ENCODE measurements at regions not wholly inside any gene's neighbourhood (a gene's known extent, or its start where the extent isn't known, plus 50 kb on each side); places are given as distances from the start of the nearest gene placed in this dataset.
"Not testable (repeated sequence)": the region's sequence is repeated elsewhere in the genome, so short reads cannot be mapped to it uniquely, and the experiment has no call there.

DNA sequence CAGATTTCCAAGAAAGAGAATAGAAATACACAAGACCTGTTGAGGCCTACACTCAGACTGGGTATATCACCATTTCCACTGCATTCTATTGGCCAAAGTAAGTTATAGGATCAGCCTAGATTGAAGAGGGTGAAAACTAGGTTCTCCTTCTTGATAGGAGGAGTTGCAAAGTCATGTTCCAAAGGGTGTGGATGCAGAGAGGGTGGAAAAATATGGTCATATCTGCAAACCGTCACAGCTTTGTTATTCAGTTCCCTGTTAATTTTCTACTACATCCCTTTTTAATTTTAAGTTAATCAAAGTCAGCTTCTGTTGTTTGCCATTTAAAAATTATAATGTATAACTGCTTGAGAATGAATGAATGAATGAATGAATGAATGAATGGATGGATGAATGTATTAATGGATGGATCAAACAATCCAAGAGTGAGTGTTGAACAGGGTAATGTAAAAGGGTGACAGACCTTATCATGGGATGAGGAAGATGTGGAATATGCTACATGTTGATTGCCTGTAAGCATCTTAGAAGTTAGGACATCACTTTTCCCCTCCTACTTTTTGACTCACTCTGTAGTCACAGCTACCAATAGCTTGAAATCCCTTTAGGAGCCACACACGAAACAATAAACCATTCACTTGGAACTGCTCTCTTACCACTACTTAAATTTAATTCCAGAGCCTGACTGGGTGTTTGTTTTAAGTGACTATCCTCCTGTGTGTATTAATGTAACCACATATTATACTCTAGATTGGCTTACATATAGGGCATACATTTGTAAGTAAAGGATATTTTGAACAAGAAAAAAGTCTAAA lies 121.5 kb downstream of the CCDC34 start:
- DNase-seq (ENCODE audit: low spot score) = no peak

- DNase-seq (ENCODE audit: low spot score) = no peak
Observed at GRCh38 chr11:27239305-27239942, 123.6 kb downstream of the CCDC34 start.

GRCh38 chr11:27238811-27239210 lies 124.2 kb downstream of the CCDC34 start:
- DNase-seq (ENCODE audit: low spot score) = no peak

DNA sequence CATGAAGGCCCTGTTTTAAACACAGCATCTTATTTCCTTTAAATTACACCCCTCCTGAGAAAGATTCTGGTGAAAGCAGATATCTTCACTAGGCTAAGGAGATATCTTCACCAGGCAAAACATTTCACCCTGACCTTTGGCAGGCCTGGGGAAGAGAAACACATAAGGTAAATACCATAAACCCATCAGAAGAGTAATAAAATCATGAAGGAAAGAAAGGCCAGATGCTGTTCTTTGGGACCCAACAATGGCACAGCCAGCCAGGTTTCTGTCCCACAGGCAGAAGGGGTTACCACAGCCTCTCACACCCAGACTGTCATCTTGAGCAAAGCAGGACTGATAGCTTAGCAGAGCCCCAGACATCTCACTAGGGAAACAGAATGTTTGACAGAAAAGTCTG lies 125.4 kb downstream of the CCDC34 start:
- no peak for DNase-seq (ENCODE audit: low spot score)

- no peak for DNase-seq (ENCODE audit: low spot score)
Observed at GRCh38 chr11:27234961-27235360, 128.1 kb downstream of the CCDC34 start.

DNA sequence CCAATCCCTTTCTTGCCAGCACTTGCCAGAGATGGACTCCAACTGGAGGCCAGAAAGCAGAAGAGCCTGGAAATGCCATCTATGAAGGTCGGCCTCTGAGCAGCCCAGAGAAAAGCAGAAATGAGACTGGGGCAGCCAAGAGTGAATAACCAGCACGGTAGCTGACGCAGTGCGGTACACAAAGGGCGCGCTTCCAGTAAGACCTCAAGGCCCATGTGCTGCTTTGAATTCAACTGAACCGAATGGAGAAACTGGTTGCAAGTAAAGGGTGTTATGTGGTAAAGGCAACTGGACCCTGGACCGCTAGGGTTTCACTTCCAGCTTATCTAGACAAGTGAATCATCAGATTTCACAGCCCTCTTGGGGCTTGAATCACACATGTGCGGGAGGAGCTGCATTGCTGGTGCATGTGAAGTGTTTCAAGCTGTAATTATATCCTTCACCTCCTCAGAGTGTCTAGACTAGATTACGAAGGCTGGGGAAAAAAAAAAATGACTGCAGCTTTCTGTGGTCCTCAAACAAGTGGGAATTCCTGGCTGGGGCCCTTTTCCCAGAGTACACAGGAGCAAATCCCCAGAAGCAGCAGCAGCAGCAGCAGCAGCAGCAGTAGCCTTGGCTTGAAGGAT lies 128.9 kb downstream of the CCDC34 start:
- peak; percentile 23 for DNase-seq (ENCODE audit: low spot score)

DNA sequence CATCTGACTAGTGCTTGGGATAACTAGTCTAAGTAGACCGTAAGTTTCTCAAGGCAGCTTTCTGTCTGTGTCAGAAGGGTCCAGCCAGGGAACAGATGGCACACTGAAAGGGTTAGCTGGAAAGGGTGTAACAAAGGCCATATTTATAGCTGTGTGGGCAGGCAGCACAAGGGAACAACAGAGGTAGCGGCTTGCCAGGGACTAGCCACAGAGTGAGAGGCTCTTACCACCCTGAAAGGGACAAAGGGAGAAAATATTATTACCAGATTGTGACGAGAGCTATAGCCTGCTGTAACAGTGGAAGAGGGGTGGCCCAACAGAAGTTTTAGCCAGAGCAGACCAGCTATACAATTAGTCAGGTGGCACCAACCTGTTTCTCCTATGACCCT lies 129.4 kb downstream of the CCDC34 start:
- no peak for DNase-seq (ENCODE audit: low spot score)

- no peak for DNase-seq (ENCODE audit: low spot score)
Observed at GRCh38 chr11:27231530-27231929, 131.5 kb downstream of the CCDC34 start.

GRCh38 chr11:27230192-27230572 lies 132.8 kb downstream of the CCDC34 start:
- no peak for DNase-seq (ENCODE audit: low spot score)

- DNase-seq (ENCODE audit: low spot score) = no peak
Observed at GRCh38 chr11:27229511-27230191, 133.4 kb downstream of the CCDC34 start.

GRCh38 chr11:27228906-27229290 lies 134.1 kb downstream of the CCDC34 start:
- DNase-seq (ENCODE audit: low spot score) = no peak

- no peak for DNase-seq (ENCODE audit: low spot score)
Observed at GRCh38 chr11:27228232-27228905, 134.6 kb downstream of the CCDC34 start.

DNA sequence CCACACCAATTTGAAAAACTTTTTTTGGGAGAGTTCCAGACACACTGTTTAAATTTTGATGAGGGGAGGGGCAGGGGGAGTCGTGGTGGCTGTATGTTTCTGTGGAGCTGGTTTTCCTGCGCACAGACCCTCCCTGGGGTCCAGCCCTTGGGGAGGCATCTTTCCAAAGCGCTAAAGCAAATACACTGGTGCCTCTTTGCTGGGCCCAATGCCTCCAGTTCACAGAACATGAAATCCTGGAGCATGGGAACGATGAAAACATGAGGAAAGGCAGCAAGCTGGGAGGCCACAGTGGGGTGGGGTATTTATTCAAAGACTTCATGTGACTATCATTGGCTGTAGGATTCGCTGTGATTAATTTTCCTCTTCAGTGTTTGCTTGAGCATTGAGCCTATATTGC lies 135.3 kb downstream of the CCDC34 start:
- DNase-seq (ENCODE audit: low spot score) = no peak

DNA sequence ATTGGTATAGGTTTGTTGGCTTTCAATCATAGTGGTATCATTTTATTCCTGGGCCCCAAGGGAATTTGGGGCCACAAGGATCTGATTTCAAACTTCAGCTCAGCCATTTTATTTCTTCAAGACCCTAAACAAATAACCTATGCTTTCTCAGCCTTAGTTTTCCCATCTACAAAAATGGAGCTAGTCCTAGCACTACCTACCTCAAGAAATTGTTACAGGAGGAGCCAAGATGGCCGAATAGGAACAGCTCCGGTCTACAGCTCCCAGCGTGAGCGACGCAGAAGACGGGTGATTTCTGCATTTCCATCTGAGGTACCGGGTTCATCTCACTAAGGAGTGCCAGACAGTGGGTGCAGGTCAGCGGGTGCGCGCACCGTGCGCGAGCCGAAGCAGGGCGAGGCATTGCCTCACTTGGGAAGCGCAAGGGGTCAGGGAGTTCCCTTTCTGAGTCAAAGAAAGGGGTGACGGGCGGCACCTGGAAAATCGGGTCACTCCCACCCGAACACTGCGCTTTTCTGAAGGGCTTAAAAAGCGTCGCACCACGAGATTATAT lies 143.5 kb downstream of the CCDC34 start:
- not testable (repeated sequence) for DNase-seq (ENCODE audit: low spot score)

- DNase-seq (ENCODE audit: low spot score) = no peak
Observed at GRCh38 chr11:27218421-27219038, 144.5 kb downstream of the CCDC34 start.

DNA sequence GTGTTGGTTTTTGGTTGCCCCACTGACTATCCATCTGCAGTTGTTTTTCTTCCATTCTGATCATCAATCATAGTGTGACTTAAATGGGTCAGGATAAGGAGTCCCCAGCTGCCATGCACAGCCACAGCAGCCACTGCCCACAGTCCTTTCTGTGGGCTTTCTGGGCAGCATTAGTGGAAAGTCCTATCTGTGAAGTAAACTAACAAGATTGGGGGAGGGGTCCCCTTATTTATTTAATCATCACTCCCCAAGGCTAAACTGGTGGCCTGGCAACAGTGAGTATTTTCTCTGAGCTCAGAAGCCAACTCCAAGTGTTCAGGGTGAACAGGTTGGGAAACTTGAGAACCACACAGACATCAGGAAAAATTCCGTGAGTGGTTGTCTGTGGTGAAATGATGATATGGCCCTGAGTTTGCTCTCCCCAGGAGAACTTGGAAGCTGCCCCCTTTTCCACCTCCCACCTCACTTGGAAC lies 145.0 kb downstream of the CCDC34 start:
- DNase-seq (ENCODE audit: low spot score) = no peak

DNA sequence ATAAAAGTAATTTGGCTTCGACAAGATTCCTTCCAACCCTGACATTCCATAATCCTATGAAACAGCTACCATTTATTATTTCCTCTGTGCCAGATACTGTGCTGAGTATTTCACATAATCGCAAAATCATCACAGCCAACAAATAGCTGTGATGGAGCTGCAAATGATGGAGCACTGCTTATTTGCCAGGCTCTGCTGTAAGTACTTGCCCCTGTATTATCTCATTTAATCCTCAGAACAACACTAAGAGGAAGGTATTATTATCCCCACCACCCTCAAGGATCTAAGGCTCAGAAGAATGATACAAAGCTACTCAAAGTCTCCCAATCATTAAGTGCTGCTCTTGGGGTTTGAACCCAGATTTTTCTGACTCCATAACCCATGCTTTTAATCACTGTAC lies 145.5 kb downstream of the CCDC34 start:
- no peak for DNase-seq (ENCODE audit: low spot score)

DNA sequence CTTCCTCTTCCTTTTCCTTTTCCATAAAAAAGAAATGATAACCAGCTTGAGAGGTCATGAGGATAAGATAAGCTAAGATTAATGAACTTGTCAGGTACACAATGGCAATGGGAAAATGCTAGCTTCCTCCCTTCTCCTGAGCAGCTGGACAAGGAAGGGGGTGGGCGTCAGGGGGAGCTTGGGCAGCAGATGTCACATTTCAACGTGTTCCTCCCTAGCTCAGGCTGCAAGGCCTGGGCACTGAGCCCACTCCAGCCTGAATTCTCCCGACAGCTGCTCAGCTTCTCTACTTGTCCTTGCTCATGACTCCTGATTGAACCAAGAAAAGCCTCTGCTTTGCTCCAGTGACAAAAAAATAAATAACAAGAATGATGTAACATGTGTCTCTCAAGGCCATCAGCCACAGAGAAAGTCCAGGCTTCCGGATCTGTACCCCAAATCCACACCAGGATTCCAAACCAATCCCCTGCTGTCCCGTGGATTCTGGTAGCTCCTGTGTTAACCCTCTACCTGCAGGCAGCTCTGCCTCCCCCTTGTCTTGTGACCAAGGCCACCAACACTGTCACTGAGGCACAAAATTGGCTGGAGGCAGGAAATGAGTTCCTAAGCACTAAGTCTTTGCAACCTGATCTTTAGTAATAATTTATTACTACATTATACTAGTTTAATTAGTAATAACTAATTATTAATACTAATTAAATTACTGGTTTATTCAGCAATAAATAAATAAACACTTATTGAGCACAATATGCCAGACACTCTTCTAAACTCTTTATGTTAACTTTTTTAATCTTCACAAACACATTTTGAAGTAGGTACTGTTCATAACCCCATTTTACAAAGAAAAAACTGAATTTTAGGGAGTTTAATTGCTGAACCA lies 146.5 kb downstream of the CCDC34 start:
- DNase-seq (ENCODE audit: low spot score) = peak; percentile 33

DNA sequence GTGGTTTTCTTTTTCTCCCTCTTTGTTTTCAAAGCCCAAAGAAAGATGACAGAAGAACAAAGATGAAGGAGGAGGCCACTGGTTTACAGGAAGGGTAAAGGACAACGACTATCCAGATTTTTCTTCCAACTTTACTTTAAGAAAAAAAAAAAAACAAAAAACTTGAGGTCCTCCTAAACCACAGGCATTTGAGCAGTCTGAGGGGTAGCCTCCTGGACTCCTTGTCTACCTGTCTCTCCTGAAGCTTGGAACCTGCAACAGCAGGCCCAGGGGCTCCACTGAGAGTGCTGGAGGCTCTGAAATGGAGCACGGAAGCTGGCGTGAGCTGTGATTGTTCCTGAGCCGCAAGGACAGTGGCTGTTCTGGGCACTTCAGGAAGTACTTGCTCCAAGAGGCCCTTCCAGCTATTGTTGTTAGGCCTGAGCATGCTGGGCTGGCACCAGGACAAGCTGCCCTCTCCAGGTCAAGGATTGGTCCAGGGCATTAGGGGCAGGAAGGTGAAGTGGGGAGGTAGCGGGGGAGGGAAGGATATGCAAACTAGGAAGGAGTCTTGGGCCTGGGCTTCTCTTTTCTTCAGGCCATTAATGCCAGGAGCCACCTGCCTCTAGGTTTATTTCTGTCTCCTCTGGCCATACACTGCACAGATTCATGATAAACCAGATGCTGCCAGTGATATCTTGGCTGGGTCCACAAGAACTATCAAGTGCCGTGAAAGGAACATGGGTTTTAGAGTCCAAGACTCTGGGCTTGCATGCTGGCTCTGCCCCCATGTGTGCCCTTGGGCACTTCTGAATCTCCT lies 147.3 kb downstream of the CCDC34 start:
- no peak for DNase-seq (ENCODE audit: low spot score)

Measured in Ammon's horn (tissue), 1 donor.